GM19452 (cell line): ENCODE measurements at regions not wholly inside any gene's neighbourhood (a gene's known extent, or its start where the extent isn't known, plus 50 kb on each side); places are given as distances from the start of the nearest gene placed in this dataset.

Experiments
- ATAC-seq: cut with Tn5 transposase; IDR thresholded peaks from one replicate; pipeline ENCODE4 v1.9.1; 2021; ENCODE audit not compliant: unreplicated experiment

GRCh38 chr3:192079098-192079497 lies 618.1 kb downstream of the PYDC2 start:
- ATAC-seq: no peak

- ATAC-seq: no peak
These were observed 619.4 kb downstream of the PYDC2 start for GRCh38 chr3:192080336-192080735.

GRCh38 chr3:192082730-192083660 lies 622.0 kb downstream of the PYDC2 start:
- ATAC-seq: peak; percentile 95
